Endothelial cell of umbilical vein (primary cell): ENCODE measurements at regions not wholly inside any gene's neighbourhood (a gene's known extent, or its start where the extent isn't known, plus 50 kb on each side); places are given as distances from the start of the nearest gene placed in this dataset.

Source experiments
- BruUV-seq: library from RNA; stranded (reverse); fragments of 400-500 nt; replicated peaks from 2 replicates; lab custom pipeline; 2021; lab: Mats Ljungman, UMichigan
- CTCF ChIA-PET: fragments of 300-600, 350-600 bp; sonication (Branson Sonifier 250); formaldehyde crosslinking; loops from one replicate; lab custom pipeline; 2021; ENCODE audit warnings: antibody characterized with exemption, inconsistent platforms; lab: Charles Lee
- POLR2A ChIA-PET: fragments of 300-600, 350-600 bp; sonication (Branson Sonifier 250); formaldehyde crosslinking; loops from one replicate; lab custom pipeline; 2021; ENCODE audit warnings: antibody characterized with exemption, inconsistent platforms; lab: Charles Lee
- DNase-seq: peaks from one replicate; pipeline ENCODE4 v3.0.0-alpha.2; 2011; ENCODE audit warnings: low read depth, low spot score
- FAIRE-seq: peaks from 2 replicates; lab custom pipeline; 2011; peaks lifted over from hg19 to GRCh38; lab: Jason Lieb, UNC
- H2AFZ ChIP-seq: 2 replicates; pipeline ENCODE4 v1.6.0; 2012; ENCODE audit warnings: low read depth, low read length, control low read depth, inconsistent platforms
- H3K27ac ChIP-seq: 2 replicates; pipeline ENCODE4 v1.5.1; 2011; ENCODE audit warnings: low read depth, mild to moderate bottlenecking, control low read depth, low read length, moderate library complexity; ENCODE audit not compliant: insufficient read depth
- H3K27me3 ChIP-seq, 2 experiments: 2 replicates each; pipeline versions ENCODE4 v1.6.0 to v1.6.1; 2011; ENCODE audit warnings: low read length in 2 of 2, mixed read lengths in 1 of 2; ENCODE audit not compliant: control insufficient read depth in 2 of 2, insufficient read depth in 2 of 2
- H3K36me3 ChIP-seq, 2 experiments: 2 replicates in 1 of 2; 3 replicates in 1 of 2; pipeline ENCODE4 v1.5.1; 2011; ENCODE audit warnings: low read length in 2 of 2, mild to moderate bottlenecking in 1 of 2, moderate library complexity in 1 of 2; ENCODE audit not compliant: control insufficient read depth in 2 of 2, insufficient read depth in 2 of 2; ENCODE audit errors: extremely low read depth in 1 of 2
- H3K4me1 ChIP-seq: 3 replicates; pipeline ENCODE4 v1.5.1; 2011; ENCODE audit warnings: mild to moderate bottlenecking, low read length; ENCODE audit not compliant: control insufficient read depth, insufficient read depth; ENCODE audit errors: extremely low read depth
- H3K4me2 ChIP-seq: 2 replicates; pipeline ENCODE4 v1.6.1; 2011; ENCODE audit warnings: low read length, control low read depth, mixed read lengths; ENCODE audit not compliant: insufficient read depth
- H3K4me3 ChIP-seq, 3 experiments: fragments of 200-600 bp in 1 of 3; sonication (generic), shearing (Covaris generic) in 1 of 3; replicated peaks in 1 of 3; 2 replicates each; pipeline ENCODE4 v1.5.1; 2011 to 2016; ENCODE audit warnings: control low read depth in 3 of 3, low read length in 3 of 3, mild to moderate bottlenecking in 2 of 3, inconsistent platforms in 1 of 3, low read depth in 1 of 3, moderate library complexity in 1 of 3; ENCODE audit not compliant: insufficient read depth in 1 of 3
- H3K79me2 ChIP-seq: 2 replicates; pipeline ENCODE4 v1.6.0; 2012; ENCODE audit warnings: low read length, inconsistent platforms; ENCODE audit not compliant: control insufficient read depth, insufficient read depth
- H3K9ac ChIP-seq: replicated peaks from 2 replicates; pipeline ENCODE3; 2011; ENCODE audit warnings: low read length, control low read depth; ENCODE audit not compliant: insufficient read depth; ENCODE audit errors: extremely low read depth
- H3K9me1 ChIP-seq: replicated peaks from 3 replicates; pipeline ENCODE4 v1.6.0; 2011; ENCODE audit warnings: mild to moderate bottlenecking, low read length; ENCODE audit not compliant: control insufficient read depth, insufficient read depth; ENCODE audit errors: extremely low read depth
- H3K9me3 ChIP-seq: replicated peaks from 2 replicates; pipeline ENCODE4 v1.5.1; 2012; ENCODE audit warnings: low read length, inconsistent platforms; ENCODE audit not compliant: control insufficient read depth, insufficient read depth
- H4K20me1 ChIP-seq: replicated peaks from 2 replicates; pipeline ENCODE3; 2011; ENCODE audit warnings: mild to moderate bottlenecking, low read length; ENCODE audit not compliant: control insufficient read depth, insufficient read depth; ENCODE audit errors: extremely low read depth
- EZH2 ChIP-seq: IDR thresholded peaks from 2 replicates; pipeline ENCODE4 v1.6.1; 2012; ENCODE audit warnings: borderline replicate concordance, low read depth, mild to moderate bottlenecking, moderate library complexity, low read length, inconsistent platforms; ENCODE audit not compliant: severe bottlenecking
- FOS ChIP-seq: IDR thresholded peaks from 2 replicates; pipeline ENCODE4 v1.6.1; 2011; ENCODE audit warnings: mild to moderate bottlenecking, low read length, moderate library complexity, borderline replicate concordance; ENCODE audit not compliant: insufficient read depth
- GATA2 ChIP-seq: IDR thresholded peaks from 2 replicates; pipeline ENCODE4 v1.7.0; 2011; ENCODE audit warnings: low read depth, mild to moderate bottlenecking, moderate library complexity, mixed read lengths, low read length; ENCODE audit not compliant: insufficient read length, insufficient read depth
- JUN ChIP-seq: IDR thresholded peaks from 2 replicates; pipeline ENCODE4 v1.6.1; 2011; ENCODE audit warnings: borderline replicate concordance, low read depth; ENCODE audit not compliant: insufficient read length, insufficient read depth
- MYC ChIP-seq: IDR thresholded peaks from one replicate; pipeline ENCODE4 v1.6.1; 2011; ENCODE audit warnings: mild to moderate bottlenecking, low read depth, low read length
- POLR2A ChIP-seq: IDR thresholded peaks from 2 replicates; pipeline ENCODE4 v1.6.1; 2012; ENCODE audit warnings: low read depth, mild to moderate bottlenecking, control low read depth, low read length
- POLR2AphosphoS5 ChIP-seq: IDR thresholded peaks from 2 replicates; pipeline ENCODE4 v1.6.1; 2012; ENCODE audit warnings: low read depth, mild to moderate bottlenecking, control low read depth, low read length, moderate library complexity; ENCODE audit not compliant: insufficient read depth
- dilution Hi-C: fragments of 300-500 bp; cut with MboI; formaldehyde crosslinking; loops from one replicate; pipeline ENCODE4 v1.15.0; 2019; ENCODE audit warnings: low sequenced_read_pairs; ENCODE audit not compliant: extremely low pct_ligation_motif_present
- intact Hi-C: fragments of 100-400 bp; cut with micrococcal nuclease; formaldehyde crosslinking; loops from one replicate; pipeline ENCODE4 v1.10.0; 2022
- TF ChIP-seq, protein P1 (sequence below), 2 donors: IDR thresholded peaks; 1 replicate in 1 of 2; 2 replicates in 1 of 2; pipeline ENCODE4 v1.5.1; 2011; ENCODE audit warnings: low read length in 2 of 2, mild to moderate bottlenecking in 2 of 2, moderate library complexity in 2 of 2, control low read depth in 1 of 2, inconsistent platforms in 1 of 2, low read depth in 1 of 2; ENCODE audit not compliant: insufficient read depth in 1 of 2; ENCODE audit errors: extremely low read depth in 1 of 2
- TF ChIP-seq, protein P2 (sequence below): IDR thresholded peaks from 2 replicates; pipeline ENCODE4 v1.6.1; 2011; ENCODE audit not compliant: insufficient read depth, insufficient read length

- Histone ChIP-seq H3K27ac (no peak overlapping the region), H2AFZ (no peak overlapping the region), H3K27me3 (no peaks in the 10 kb centered on the region), H3K9me3 (no peaks in the 10 kb centered on the region), H4K20me1 (no peaks in the 10 kb centered on the region), H3K36me3 (no peaks in the 10 kb centered on the region), H3K79me2 (no peaks in the 10 kb centered on the region), H3K9ac (no peak overlapping the region), H3K4me2 (no peak overlapping the region), H3K4me3 (no peak overlapping the region), H3K9me1 (no peaks in the 10 kb centered on the region), H3K4me1 (no peaks in the 10 kb centered on the region)
- BruUV-seq: no TSS peak
- dilution Hi-C loops (no loop called here), intact Hi-C loops (no loop called here)
- no peak for DNase-seq
- ChIA-PET POLR2A (no interaction called here), CTCF (interaction anchor here (1.6 kb wide), 1 partner anchor 66 kb away, joined by 3 read pairs; no protein-coding TSS in a partner anchor)
- TF ChIP-seq, protein P1, sequence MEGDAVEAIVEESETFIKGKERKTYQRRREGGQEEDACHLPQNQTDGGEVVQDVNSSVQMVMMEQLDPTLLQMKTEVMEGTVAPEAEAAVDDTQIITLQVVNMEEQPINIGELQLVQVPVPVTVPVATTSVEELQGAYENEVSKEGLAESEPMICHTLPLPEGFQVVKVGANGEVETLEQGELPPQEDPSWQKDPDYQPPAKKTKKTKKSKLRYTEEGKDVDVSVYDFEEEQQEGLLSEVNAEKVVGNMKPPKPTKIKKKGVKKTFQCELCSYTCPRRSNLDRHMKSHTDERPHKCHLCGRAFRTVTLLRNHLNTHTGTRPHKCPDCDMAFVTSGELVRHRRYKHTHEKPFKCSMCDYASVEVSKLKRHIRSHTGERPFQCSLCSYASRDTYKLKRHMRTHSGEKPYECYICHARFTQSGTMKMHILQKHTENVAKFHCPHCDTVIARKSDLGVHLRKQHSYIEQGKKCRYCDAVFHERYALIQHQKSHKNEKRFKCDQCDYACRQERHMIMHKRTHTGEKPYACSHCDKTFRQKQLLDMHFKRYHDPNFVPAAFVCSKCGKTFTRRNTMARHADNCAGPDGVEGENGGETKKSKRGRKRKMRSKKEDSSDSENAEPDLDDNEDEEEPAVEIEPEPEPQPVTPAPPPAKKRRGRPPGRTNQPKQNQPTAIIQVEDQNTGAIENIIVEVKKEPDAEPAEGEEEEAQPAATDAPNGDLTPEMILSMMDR (IDR thresholded peaks at IDR 0.05; ENCODE audit: extremely low read depth in 1 of 2, insufficient read depth in 1 of 2, low read depth in 1 of 2, low read length in 2 of 2): no peak
- no peak for TF ChIP-seq FOS
- TF ChIP-seq, protein P2, sequence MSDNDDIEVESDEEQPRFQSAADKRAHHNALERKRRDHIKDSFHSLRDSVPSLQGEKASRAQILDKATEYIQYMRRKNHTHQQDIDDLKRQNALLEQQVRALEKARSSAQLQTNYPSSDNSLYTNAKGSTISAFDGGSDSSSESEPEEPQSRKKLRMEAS: no peak
- no peak for TF ChIP-seq EZH2
- FAIRE-seq: no peak
Measured at GRCh38 chr1:229161740-229162139, 109.2 kb upstream of the RAB4A start.

GRCh38 chr1:229162825-229163515 is 107.9 kb upstream of the RAB4A start:
- Histone ChIP-seq H4K20me1 (no peaks in the 10 kb centered on the region), H2AFZ (no peak overlapping the region), H3K4me2 (no peak overlapping the region), H3K9me1 (no peaks in the 10 kb centered on the region), H3K9me3 (no peaks in the 10 kb centered on the region), H3K27me3 (no peaks in the 10 kb centered on the region), H3K9ac (no peak overlapping the region), H3K36me3 (no peaks in the 10 kb centered on the region), H3K4me3 (no peak overlapping the region), H3K79me2 (no peaks in the 10 kb centered on the region), H3K27ac (no peak overlapping the region), H3K4me1 (no peaks in the 10 kb centered on the region)
- intact Hi-C loops (loop anchor here (1.0 kb wide), 1 partner anchor 35 kb away; no protein-coding TSS in a partner anchor), dilution Hi-C loops (no loop called here)
- ChIA-PET CTCF (no interaction called here), POLR2A (no interaction called here)
- TF ChIP-seq GATA2: no peak
- no peak for TF ChIP-seq EZH2
- TF ChIP-seq, protein P2: no peak
- TF ChIP-seq, protein P1 (IDR thresholded peaks at IDR 0.05; ENCODE audit: extremely low read depth in 1 of 2, insufficient read depth in 1 of 2, low read depth in 1 of 2, low read length in 2 of 2): no peak
- no peak for TF ChIP-seq FOS
- TF ChIP-seq MYC: no peak
- no peak for TF ChIP-seq POLR2AphosphoS5
- TF ChIP-seq JUN: no peak
- no peak for TF ChIP-seq POLR2A
- no peak for DNase-seq
- no TSS peak for BruUV-seq
- no peak for FAIRE-seq
